GM18508 (cell line): ENCODE measurements at regions not wholly inside any gene's neighbourhood (a gene's known extent, or its start where the extent isn't known, plus 50 kb on each side); places are given as distances from the start of the nearest gene placed in this dataset.

Source experiments
- ATAC-seq: cut with Tn5 transposase; IDR thresholded peaks from one replicate; pipeline ENCODE4 v1.9.1; 2021; ENCODE audit warnings: moderate number of reproducible peaks; ENCODE audit not compliant: insufficient read depth, unreplicated experiment

- ATAC-seq = no peak
Observed at GRCh38 chr3:72446218-72447058, 401.8 kb downstream of the SHQ1 start, which contains the start of gene RYBP. Gene RYBP, minus strand, starts transcription at chr3:72446621.

DNA sequence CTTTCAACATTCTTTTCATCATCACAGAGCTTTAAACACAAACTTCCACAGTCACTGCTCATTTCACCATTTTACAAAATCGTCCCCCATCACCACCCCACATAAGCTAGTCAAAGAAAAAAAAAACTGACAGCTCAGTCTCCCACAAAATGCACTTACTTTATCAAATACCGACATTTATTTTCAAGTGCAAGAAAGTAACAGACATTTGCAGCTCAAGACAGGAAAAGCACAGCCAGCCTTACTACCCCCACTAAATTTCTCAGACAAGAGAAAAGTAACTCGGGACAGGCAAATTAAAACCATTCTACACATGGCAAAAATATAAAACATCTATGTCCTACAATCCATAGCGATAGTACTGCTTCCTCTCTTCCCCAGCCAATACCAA is 402.4 kb downstream of the SHQ1 start:
- ATAC-seq = no peak

DNA sequence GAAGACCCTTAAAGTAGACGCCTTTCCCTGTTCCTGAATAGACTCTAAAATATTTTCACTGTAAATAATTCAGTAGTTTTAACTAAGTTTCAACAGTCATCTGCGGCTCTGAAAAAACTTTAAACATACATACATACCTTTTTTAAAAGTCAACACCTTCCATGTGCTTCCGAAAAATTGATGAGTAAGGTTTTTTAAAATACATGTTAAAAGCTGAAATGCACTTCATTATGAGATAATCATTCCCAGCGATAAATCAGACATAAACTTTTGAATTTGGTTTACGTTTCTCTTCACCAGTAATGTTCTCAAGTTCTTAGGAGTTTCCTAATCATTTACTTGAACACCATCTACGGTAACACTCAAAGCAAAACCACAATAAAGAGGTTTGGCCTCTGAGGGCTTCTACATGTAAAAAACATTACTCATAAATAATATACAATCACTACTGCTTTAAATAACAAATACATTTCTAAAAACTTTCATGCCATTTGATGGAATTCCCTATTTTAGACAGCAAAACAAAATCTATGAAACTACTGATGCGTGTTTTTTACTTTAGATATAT is 403.5 kb downstream of the SHQ1 start:
- ATAC-seq = no peak

DNA sequence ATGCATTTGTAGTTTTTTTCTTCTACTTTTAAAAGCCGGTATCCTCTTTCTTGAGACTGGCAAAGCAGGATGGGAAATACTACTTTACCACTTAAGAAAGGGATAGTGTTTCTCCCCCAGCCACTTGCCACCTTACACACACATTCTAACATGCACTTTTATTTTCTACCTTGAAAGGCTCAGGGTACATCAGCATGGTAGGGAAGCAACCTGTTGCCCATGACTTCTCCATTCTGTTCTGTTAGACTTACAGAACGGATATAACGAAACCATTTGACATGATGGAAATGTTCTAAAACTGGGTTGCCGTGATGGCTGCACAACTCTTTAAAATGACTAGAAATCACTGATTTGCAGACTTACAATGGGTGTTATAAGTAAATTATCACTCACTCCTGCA is 405.5 kb downstream of the SHQ1 start:
- no peak for ATAC-seq

DNA sequence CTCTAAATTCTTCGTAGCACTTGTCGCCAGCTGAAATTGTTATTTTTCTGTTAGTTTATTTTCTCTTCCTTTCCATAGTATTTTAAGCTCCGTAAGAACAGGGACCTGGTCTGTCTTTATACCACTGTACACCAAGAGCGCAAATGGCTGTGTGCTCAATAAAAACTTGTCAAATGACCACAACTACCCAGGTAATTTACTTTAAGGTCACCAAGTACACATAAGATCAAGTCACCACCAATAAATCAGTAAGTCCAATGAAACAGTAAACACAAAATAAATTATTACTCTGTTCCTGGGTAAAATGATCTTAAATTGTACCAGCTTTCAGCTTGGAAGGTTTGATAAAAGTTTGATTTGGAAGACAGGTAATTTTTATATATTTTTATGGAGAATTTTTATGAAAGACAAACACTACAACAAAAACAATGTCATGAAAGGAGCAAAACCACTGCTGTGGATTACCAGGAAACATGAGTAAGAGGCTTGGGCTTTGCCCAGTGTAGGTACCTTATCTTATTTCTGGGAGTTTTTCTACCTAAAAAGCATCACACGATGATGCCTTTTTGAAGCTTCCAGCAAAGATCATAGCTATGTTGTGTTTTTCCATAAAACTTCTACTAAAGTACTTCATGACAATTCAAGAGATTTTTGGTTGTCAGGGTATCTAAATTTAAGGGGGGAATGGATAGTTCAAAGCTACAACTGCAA is 406.8 kb downstream of the SHQ1 start:
- ATAC-seq = no peak

DNA sequence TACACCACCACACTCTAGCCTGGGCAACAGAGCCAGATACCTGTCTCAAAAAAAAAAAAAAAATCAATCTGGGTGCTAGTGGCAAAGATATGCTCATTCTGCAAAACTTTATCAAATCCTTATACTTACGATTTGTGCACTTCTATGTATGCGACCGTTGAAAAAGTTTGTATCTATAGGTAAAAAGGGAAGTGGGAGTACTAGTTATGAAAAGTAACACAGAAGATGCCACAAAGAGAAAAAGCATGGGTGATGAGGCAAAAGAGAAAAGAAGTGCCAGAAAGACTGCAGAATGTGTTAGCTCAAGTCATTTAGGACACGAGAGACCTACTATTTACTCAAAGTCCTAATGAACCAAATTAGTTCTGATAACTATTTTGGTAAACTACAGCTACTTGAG is 407.8 kb downstream of the SHQ1 start:
- ATAC-seq = no peak

DNA sequence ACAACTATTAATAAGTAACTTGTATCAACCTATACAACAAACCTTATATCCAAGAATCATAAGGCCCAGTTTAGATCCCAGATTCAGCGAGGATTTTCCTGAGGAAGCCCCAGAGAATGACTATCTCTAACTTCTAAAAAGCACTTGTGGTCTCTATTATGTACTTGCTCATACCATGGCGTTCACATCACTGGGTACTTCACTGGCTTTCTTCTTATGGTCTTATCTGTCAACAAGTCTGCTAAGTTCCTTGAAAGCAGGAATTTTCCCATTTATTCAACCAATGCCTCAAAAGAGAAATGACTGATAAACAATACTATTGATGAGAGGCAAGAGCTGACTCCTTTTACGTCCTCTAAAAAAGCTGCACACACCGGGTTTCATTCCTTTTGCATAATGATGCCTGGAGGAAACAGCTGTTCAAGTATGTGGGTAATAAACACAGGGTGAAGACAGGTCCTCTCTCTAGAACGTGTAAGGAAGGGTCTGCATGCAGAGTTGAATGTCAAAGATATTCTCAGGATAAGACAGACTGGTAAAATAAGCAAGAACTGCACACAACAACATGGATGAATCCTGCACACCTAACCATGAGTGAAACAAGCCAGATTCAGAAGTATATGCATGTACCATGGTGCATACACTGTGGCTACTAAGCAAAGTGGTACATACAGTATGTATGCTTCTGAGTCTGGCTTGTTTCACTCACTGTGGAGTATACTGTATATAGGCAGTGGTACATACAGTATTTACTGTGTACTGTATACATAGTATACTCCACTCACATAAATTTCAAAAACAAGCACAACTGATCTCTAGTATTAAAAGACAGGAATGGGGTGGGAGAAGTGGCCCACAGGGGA is 408.7 kb downstream of the SHQ1 start:
- ATAC-seq = no peak

GRCh38 chr3:72437661-72438406 is 410.4 kb downstream of the SHQ1 start:
- no peak for ATAC-seq

GRCh38 chr3:72436863-72437592 is 411.2 kb downstream of the SHQ1 start:
- ATAC-seq = no peak

DNA sequence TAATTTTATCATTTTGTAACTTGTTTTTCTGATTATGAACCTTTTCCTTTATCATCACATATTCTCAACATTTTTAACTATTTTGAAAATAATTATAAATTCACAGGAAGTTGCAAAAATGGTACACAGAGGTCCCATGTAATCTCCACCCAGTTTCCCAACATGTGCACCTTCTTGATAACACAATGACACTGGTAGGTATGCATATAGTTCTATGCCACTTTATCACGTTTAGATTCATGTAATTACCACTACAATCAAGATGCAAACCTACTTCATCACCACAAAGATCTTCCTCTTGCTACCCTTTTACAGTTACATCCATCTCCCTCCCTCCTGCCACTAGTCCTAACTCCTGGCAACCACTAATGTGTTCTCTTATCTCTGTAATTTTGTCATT is 413.9 kb downstream of the SHQ1 start:
- ATAC-seq = no peak

- ATAC-seq = no peak
Observed at GRCh38 chr3:72432246-72432645, 416.0 kb downstream of the SHQ1 start.

- no peak for ATAC-seq
Observed at GRCh38 chr3:72429589-72430353, 418.5 kb downstream of the SHQ1 start.

DNA sequence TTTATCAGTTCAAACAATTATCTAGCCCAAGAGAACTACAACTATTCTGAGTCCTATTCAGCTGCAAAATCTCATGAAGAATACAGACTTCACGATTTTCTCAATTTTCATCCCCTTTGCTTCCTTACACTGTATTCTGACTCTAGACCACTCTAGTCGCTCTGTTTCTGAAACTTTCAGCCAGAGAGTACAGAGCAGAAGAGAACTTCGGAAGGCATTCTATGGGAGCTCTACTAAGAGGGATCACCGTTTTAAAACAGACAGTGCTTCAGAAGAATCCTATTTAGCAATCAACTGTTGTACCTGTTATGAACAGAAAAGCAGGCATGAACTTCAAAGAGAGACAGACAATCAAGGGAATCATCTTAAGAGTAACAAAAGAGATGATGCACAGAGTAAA is 419.4 kb downstream of the SHQ1 start:
- no peak for ATAC-seq

- no peak for ATAC-seq
Observed at GRCh38 chr3:72427624-72428023, 420.6 kb downstream of the SHQ1 start.

DNA sequence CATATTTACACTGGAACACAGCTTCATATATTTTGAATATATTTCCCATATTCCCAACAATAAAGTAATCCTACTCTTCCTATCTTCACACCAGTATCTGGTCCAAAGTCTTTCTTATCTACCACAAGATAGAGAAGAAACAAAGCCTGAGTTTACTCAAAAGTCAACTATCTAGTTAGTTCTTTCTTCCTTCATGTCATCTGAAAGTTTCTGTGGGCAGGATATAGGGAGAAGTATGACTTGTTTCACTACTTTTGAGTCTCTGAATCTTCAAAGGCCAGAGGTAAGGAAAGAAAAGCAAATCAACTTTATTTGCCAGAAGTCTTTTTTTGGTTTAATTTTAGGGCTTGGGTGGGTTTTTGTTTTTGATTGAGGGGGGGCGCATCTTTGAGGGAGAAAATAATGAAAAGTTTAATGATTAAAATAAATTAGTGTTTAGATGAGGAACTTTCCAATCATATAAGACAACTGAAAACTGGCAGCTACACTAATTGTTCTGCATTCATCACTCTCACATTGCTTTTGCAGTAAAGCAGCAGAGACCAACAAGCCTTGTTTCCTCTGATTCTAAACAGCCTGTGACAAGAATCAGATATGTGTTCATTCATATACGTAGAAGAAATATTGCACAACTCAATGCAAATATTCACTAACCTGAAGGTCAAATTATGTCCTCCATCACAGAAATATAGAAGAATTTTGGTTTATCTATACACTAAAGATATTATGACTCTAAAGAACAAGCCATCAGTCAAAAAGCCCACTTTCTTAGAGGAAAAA is 421.4 kb downstream of the SHQ1 start:
- peak; percentile 72 for ATAC-seq

- ATAC-seq = no peak
Observed at GRCh38 chr3:72423643-72424042, 424.6 kb downstream of the SHQ1 start.

DNA sequence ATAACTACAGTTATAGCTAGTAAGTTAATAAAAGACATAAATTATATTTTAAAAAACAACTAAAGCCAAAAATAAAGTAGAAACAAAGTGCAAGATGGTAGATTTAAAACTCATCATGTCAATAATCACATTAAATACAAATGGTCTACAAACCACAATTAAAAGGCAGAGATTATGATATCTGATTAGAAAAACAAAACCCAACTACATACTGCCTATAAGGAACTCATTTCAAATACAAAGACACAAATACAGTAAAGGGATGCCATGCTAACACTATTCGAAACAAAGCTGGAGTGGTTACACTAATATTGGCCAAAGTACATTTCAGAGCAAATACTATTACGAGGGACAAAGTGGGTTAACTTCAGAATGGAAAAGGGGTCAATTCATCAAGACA is 426.5 kb downstream of the SHQ1 start:
- no peak for ATAC-seq

- no peak for ATAC-seq
Observed at GRCh38 chr3:72421126-72421525, 427.1 kb downstream of the SHQ1 start.
